HG03521 (cell line): ENCODE measurements at regions not wholly inside any gene's neighbourhood (a gene's known extent, or its start where the extent isn't known, plus 50 kb on each side); places are given as distances from the start of the nearest gene placed in this dataset.
A peak's percentile ranks its signal among the peaks of the same experiment; 100 is the strongest.

Experiments used
- ATAC-seq: cut with Tn5 transposase; IDR thresholded peaks from one replicate; pipeline ENCODE4 v1.9.1; 2021; ENCODE audit warnings: mild to moderate bottlenecking, moderate library complexity; ENCODE audit not compliant: unreplicated experiment

- no peak for ATAC-seq
Measured at GRCh38 chr1:59018860-59019259, 235.0 kb upstream of the JUN start.

GRCh38 chr1:59020151-59020997 is 236.5 kb upstream of the JUN start:
- ATAC-seq, result peak; percentile 89

- no peak for ATAC-seq
Measured at GRCh38 chr1:59022199-59022598, 238.4 kb upstream of the JUN start.

- ATAC-seq, result no peak
Measured at GRCh38 chr1:59022799-59023198, 239.0 kb upstream of the JUN start.

GRCh38 chr1:59025201-59025600 is 241.4 kb upstream of the JUN start:
- no peak for ATAC-seq

- peak; percentile 87 for ATAC-seq
Measured at GRCh38 chr1:59025898-59026426, 242.1 kb upstream of the JUN start.

GRCh38 chr1:59026472-59026948 is 242.7 kb upstream of the JUN start:
- ATAC-seq, result peak; percentile 19

- ATAC-seq, result no peak
Measured at GRCh38 chr1:59027177-59027576, 243.3 kb upstream of the JUN start.

GRCh38 chr1:59028048-59028447 is 244.2 kb upstream of the JUN start:
- ATAC-seq, result no peak

GRCh38 chr1:59029411-59030167 is 245.7 kb upstream of the JUN start:
- ATAC-seq, result no peak

- ATAC-seq, result no peak
Measured at GRCh38 chr1:59032228-59032627, 248.4 kb upstream of the JUN start.

GRCh38 chr1:59033761-59034160 is 249.9 kb upstream of the JUN start:
- no peak for ATAC-seq

- no peak for ATAC-seq
Measured at GRCh38 chr1:59034925-59035324, 251.1 kb upstream of the JUN start.

- ATAC-seq, result no peak
Measured at GRCh38 chr1:59039551-59039950, 255.7 kb upstream of the JUN start.

- ATAC-seq, result no peak
Measured at GRCh38 chr1:59040486-59040885, 256.4 kb upstream of the FGGY start.

GRCh38 chr1:59041646-59042277 is 255.1 kb upstream of the FGGY start:
- ATAC-seq, result no peak

- no peak for ATAC-seq
Measured at GRCh38 chr1:59043796-59044195, 253.1 kb upstream of the FGGY start.

GRCh38 chr1:59044535-59045121 is 252.3 kb upstream of the FGGY start:
- ATAC-seq, result no peak

GRCh38 chr1:59045137-59045536 is 251.8 kb upstream of the FGGY start:
- no peak for ATAC-seq

- no peak for ATAC-seq
Measured at GRCh38 chr1:59045636-59046035, 251.3 kb upstream of the FGGY start.

- ATAC-seq, result no peak
Measured at GRCh38 chr1:59046134-59046533, 250.8 kb upstream of the FGGY start.
